Tibial nerve (tissue), 4 donors: ENCODE measurements at regions not wholly inside any gene's neighbourhood (a gene's known extent, or its start where the extent isn't known, plus 50 kb on each side); places are given as distances from the start of the nearest gene placed in this dataset.

ENCODE experiments used
- DNase-seq, 2 donors: peaks; one replicate each; pipeline ENCODE4 v3.0.0-alpha.2; 2019; ENCODE audit warnings: low spot score in 2 of 2
- H3K27ac ChIP-seq, 4 donors: fragments of 200-600 bp; sonication (generic) in 3 of 4; one replicate each; pipeline ENCODE4 v1.5.1; 2017 to 2019; ENCODE audit warnings: mild to moderate bottlenecking in 1 of 4
- H3K27me3 ChIP-seq, 2 donors: fragments of 200-600 bp; sonication (generic) in 1 of 2; one replicate each; pipeline versions ENCODE4 v1.5.1 to v1.6.0; 2017 to 2019
- H3K36me3 ChIP-seq, 3 donors: fragments of 200-600 bp; sonication (generic); one replicate each; pipeline ENCODE4 v1.5.1; 2018 to 2019
- H3K4me1 ChIP-seq, 4 donors: fragments of 200-600 bp; sonication (generic) in 3 of 4; one replicate each; pipeline ENCODE4 v1.5.1; 2017 to 2019
- H3K4me3 ChIP-seq, 4 donors: fragments of 200-600 bp; sonication (generic) in 3 of 4; one replicate each; pipeline ENCODE4 v1.5.1; 2017 to 2019; ENCODE audit warnings: mild to moderate bottlenecking in 1 of 4, moderate library complexity in 1 of 4
- H3K9me3 ChIP-seq, 4 donors: fragments of 200-600 bp; sonication (generic) in 3 of 4; one replicate each; pipeline ENCODE4 v1.5.1; 2017 to 2019
- EP300 ChIP-seq, 2 donors: sonication (generic); formaldehyde crosslinking; IDR thresholded peaks; one replicate each; pipeline ENCODE4 v1.6.1; 2017; ENCODE audit warnings: antibody characterized with exemption in 2 of 2, mild to moderate bottlenecking in 1 of 2
- POLR2A ChIP-seq, 2 donors: fragments of 450-650 bp; IDR thresholded peaks; one replicate each; pipeline ENCODE4 v1.6.1; 2017; ENCODE audit warnings: antibody characterized with exemption in 2 of 2, mild to moderate bottlenecking in 2 of 2, moderate library complexity in 2 of 2
- WGBS, 2 donors: methylation state at CpG; one replicate each; pipeline ENCODE4 v1.1.5; 2018; 5-methylcytosine and 5-hydroxymethylcytosine counted together
- TF ChIP-seq, protein P1 (sequence below), 5 experiments: fragments of 200-600 bp in 3 of 5; fragments of 450-650 bp in 2 of 5; sonication (generic) in 3 of 5; IDR thresholded peaks; one replicate each; pipeline ENCODE4 v1.5.1; 2016 to 2019; ENCODE audit warnings: antibody characterized with exemption in 5 of 5, mild to moderate bottlenecking in 3 of 5, moderate library complexity in 2 of 5

GRCh38 chr2:198640463-198640862, 817.3 kb downstream of the SATB2 start:
- TF ChIP-seq EP300 (IDR thresholded peaks at IDR 0.05) (no peak), POLR2A (IDR thresholded peaks at IDR 0.05) (no peak)
- TF ChIP-seq, protein P1, sequence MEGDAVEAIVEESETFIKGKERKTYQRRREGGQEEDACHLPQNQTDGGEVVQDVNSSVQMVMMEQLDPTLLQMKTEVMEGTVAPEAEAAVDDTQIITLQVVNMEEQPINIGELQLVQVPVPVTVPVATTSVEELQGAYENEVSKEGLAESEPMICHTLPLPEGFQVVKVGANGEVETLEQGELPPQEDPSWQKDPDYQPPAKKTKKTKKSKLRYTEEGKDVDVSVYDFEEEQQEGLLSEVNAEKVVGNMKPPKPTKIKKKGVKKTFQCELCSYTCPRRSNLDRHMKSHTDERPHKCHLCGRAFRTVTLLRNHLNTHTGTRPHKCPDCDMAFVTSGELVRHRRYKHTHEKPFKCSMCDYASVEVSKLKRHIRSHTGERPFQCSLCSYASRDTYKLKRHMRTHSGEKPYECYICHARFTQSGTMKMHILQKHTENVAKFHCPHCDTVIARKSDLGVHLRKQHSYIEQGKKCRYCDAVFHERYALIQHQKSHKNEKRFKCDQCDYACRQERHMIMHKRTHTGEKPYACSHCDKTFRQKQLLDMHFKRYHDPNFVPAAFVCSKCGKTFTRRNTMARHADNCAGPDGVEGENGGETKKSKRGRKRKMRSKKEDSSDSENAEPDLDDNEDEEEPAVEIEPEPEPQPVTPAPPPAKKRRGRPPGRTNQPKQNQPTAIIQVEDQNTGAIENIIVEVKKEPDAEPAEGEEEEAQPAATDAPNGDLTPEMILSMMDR (IDR thresholded peaks at IDR 0.05), result no peak
- WGBS, 2 donors, result 67 to 77% methylated on average over 2 of the region's 2 CpGs

DNA sequence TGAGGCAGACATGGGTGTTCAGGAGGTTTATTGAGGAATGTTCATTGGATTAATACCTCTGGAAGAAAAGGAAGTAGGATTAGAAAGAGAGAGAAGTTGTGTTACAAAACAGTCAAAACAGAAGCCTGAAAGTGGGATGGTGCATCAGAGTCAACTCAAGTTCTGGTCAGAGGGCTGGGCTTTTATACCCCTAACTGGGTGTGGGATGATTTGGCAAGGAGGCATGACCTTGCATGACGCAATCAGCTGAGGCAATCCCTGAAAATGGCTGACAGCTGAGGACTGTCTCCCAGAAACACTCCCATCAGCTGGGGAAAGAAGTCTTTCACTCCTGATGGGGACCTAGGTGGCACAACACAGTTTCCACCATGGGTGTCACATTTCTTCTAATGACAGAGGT, 818.2 kb downstream of the SATB2 start:
- WGBS, 2 donors, result 87 to 91% methylated on average over 1 of the region's 1 CpG
- DNase-seq, result no peak
- H3K27me3 ChIP-seq, result no peaks in the 10 kb centered on the region
- no peak overlapping the region for H3K4me3 ChIP-seq
- TF ChIP-seq EP300 (IDR thresholded peaks at IDR 0.05), result no peak
- TF ChIP-seq POLR2A (IDR thresholded peaks at IDR 0.05), result no peak
- TF ChIP-seq, protein P1 (IDR thresholded peaks at IDR 0.05), result no peak
- no peaks in the 10 kb centered on the region for H3K36me3 ChIP-seq
- no peaks in the 10 kb centered on the region for H3K4me1 ChIP-seq
- no peak overlapping the region for H3K27ac ChIP-seq
- no peaks in the 10 kb centered on the region for H3K9me3 ChIP-seq

More at GRCh38 chr2:198640463-198640862, 817.3 kb downstream of the SATB2 start:
- Histone ChIP-seq H3K27me3 (no peaks in the 10 kb centered on the region), H3K4me1 (no peaks in the 10 kb centered on the region), H3K36me3 (no peaks in the 10 kb centered on the region), H3K27ac (no peak overlapping the region), H3K4me3 (no peak overlapping the region), H3K9me3 (no peaks in the 10 kb centered on the region)
- DNase-seq, result no peak

DNA sequence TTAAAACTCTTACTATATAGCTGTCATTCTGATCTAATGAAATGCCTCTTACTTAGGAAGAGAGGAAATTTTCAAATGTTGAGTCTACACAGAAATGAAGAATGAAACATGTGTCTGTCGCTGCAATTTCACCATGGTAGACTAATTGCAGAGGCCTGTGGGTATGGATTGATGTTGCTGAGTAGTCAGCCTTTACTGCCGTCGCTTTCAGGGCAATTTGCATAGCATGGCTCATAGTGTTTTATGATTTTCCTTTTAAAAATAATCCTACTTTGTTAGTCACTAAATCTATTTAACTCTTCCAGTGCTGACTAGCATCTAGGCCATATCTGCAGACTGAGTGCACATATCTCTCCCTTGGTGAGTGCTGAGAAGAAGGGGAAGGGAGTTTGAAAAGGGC, 819.2 kb downstream of the SATB2 start:
- no peaks in the 10 kb centered on the region for H3K4me1 ChIP-seq
- TF ChIP-seq POLR2A (IDR thresholded peaks at IDR 0.05) (no peak), EP300 (IDR thresholded peaks at IDR 0.05) (no peak)
- TF ChIP-seq, protein P1 (IDR thresholded peaks at IDR 0.05), result no peak
- no peaks in the 10 kb centered on the region for H3K9me3 ChIP-seq
- 40 to 53% methylated on average over 3 of the region's 3 CpGs for WGBS, 2 donors
- H3K27ac ChIP-seq, result no peak overlapping the region
- no peaks in the 10 kb centered on the region for H3K36me3 ChIP-seq
- no peak overlapping the region for H3K4me3 ChIP-seq
- DNase-seq, result no peak
- no peaks in the 10 kb centered on the region for H3K27me3 ChIP-seq

GRCh38 chr2:198630384-198630783, 826.0 kb downstream of the PLCL1 start:
- H3K9me3 ChIP-seq, result no peaks in the 10 kb centered on the region
- no peaks in the 10 kb centered on the region for H3K4me1 ChIP-seq
- no peak for DNase-seq
- TF ChIP-seq EP300 (IDR thresholded peaks at IDR 0.05) (no peak), POLR2A (IDR thresholded peaks at IDR 0.05) (no peak)
- TF ChIP-seq, protein P1 (IDR thresholded peaks at IDR 0.05), result no peak
- no peaks in the 10 kb centered on the region for H3K27me3 ChIP-seq
- 78 to 83% methylated on average over 3 of the region's 3 CpGs for WGBS, 2 donors
- no peak overlapping the region for H3K27ac ChIP-seq
- no peaks in the 10 kb centered on the region for H3K36me3 ChIP-seq
- H3K4me3 ChIP-seq, result no peak overlapping the region

DNA sequence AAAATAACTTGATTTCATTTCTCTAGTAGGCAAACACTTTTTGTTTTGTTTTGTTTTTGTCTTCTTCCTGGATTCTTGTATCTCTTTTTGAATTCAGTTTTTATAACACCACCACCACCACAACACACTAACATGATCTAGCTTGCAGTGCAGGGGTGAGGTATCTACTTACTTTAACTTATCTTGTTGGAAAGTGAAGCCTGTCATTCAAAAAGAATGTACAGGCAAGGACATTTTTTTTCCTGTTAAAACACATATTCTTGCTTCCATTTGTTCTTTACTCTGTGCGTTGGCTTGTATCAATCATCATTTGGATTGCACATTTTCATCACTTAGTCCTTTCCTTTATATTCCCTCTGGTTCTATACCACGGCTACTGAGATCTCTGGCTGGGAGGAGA, 824.2 kb downstream of the PLCL1 start:
- 54 to 65% methylated on average over 2 of the region's 2 CpGs for WGBS, 2 donors
- no peak for TF ChIP-seq POLR2A (IDR thresholded peaks at IDR 0.05)
- TF ChIP-seq, protein P1 (IDR thresholded peaks at IDR 0.05), result no peak
- Histone ChIP-seq H3K4me3 (no peak overlapping the region), H3K36me3 (no peaks in the 10 kb centered on the region), H3K9me3 (no peaks in the 10 kb centered on the region), H3K27ac (no peak overlapping the region), H3K4me1 (no peaks in the 10 kb centered on the region), H3K27me3 (no peaks in the 10 kb centered on the region)
- DNase-seq, result no peak
